ENCODE measurements at regions not wholly inside any gene's neighbourhood (a gene's known extent, or its start where the extent isn't known, plus 50 kb on each side); places are given as distances from the start of the nearest gene placed in this dataset.

DNA sequence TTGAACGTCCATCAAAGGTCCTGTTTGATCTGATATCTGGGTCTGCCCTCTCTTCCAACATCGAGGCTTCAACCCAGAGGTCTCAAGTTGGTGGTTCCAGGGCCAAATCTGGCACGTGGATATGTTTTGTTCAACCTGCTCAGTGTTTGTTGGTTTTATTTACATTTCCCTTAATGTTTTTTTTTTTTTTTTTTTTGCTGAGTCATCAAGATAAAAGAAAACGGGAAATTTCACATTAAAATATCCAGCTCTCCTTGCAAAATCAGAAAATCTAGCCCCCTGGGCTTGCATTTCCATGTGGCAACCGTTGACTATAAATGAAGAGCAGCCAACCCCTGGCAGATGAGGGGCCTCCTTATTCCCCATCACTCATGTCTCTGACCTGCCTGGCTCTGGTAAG lies 765.6 kb upstream of the TBX3 start:
- 45 to 57% methylated on average over 5 of the region's 5 CpGs for WGBS, 2 donors

DNA sequence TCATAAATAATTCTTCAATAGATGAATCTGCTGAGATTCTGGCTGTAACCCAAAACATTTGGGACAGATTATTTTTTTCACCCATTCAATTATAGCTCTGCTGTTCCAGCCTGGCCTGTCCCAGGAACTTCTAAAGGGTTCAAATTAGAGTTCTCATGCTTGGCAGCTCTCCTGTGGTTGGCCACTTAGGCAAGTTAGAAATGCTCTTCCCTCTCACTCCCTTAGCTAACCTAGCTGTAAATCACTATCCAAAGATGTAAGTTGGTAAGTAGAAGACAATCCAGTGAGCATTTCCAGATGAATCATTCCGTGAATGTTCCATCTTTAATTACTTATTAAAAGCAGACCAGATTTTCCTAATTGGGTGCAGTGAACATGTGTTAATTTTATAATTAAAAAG lies 760.4 kb upstream of the TBX3 start:
- TF ChIP-seq POLR2A (IDR thresholded peaks at IDR 0.05): no peak
- TF ChIP-seq, protein P1, sequence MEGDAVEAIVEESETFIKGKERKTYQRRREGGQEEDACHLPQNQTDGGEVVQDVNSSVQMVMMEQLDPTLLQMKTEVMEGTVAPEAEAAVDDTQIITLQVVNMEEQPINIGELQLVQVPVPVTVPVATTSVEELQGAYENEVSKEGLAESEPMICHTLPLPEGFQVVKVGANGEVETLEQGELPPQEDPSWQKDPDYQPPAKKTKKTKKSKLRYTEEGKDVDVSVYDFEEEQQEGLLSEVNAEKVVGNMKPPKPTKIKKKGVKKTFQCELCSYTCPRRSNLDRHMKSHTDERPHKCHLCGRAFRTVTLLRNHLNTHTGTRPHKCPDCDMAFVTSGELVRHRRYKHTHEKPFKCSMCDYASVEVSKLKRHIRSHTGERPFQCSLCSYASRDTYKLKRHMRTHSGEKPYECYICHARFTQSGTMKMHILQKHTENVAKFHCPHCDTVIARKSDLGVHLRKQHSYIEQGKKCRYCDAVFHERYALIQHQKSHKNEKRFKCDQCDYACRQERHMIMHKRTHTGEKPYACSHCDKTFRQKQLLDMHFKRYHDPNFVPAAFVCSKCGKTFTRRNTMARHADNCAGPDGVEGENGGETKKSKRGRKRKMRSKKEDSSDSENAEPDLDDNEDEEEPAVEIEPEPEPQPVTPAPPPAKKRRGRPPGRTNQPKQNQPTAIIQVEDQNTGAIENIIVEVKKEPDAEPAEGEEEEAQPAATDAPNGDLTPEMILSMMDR (IDR thresholded peaks at IDR 0.05): no peak
- Histone ChIP-seq H3K9me3 (no peaks in the 10 kb centered on the region), H3K36me3 (replicated peaks in 1 of 2; ENCODE audit: insufficient read depth in 1 of 2, low read depth in 2 of 2) (no peaks in the 10 kb centered on the region), H3K4me1 (no peaks in the 10 kb centered on the region), H3K27ac (no peak overlapping the region), H3K4me3 (no peak overlapping the region), H3K27me3 (no peaks in the 10 kb centered on the region)
- WGBS, 2 donors: 83 to 89% methylated on average over 1 of the region's 1 CpG
- ATAC-seq: no peak
- no peak for DNase-seq
- intact Hi-C loops (cut with DNase I): no loop called here

More for the DNA sequence above, 765.6 kb upstream of the TBX3 start:
- Histone ChIP-seq H3K4me1 (peaks cover 9% of the 10 kb centered on the region), H3K9me3 (no peaks in the 10 kb centered on the region), H3K27me3 (no peaks in the 10 kb centered on the region), H3K4me3 (no peak overlapping the region), H3K27ac (no peak overlapping the region), H3K36me3 (replicated peaks in 1 of 2; ENCODE audit: insufficient read depth in 1 of 2, low read depth in 2 of 2) (no peaks in the 10 kb centered on the region)
- ATAC-seq: no peak
- no peak for DNase-seq
- no peak for TF ChIP-seq POLR2A (IDR thresholded peaks at IDR 0.05)
- TF ChIP-seq, protein P1 (IDR thresholded peaks at IDR 0.05): no peak
- intact Hi-C loops (cut with DNase I): no loop called here

DNA sequence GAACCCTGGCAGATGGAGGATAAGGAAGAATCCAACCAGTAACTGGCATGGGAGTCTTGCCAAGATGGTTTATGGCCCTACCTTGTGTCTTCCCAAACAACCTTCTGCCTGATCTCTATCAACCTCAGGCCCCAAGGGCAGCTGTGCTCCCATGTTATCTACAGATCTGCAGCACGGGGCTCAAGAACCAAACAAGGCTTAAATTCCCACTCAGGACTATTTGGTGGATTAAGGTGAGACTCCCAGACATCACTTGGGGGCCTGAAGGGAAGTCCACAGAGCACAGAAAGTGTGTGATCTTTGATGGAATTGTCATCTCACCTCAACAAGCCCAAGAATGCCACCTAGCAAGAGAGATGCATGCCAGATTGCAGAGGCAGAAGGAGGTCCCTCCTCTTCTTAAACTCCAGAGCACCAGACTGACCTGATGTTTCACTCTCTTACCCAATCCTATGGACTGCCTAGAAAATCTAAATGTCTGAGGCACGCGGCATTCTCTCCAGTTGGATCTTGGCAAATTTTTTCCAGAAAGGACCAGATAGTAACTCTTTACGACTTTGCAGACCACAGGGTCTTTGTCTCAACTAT lies 759.5 kb upstream of the TBX3 start:
- Histone ChIP-seq H3K9me3 (no peaks in the 10 kb centered on the region), H3K36me3 (replicated peaks in 1 of 2; ENCODE audit: insufficient read depth in 1 of 2, low read depth in 2 of 2) (no peaks in the 10 kb centered on the region), H3K27ac (no peak overlapping the region), H3K4me3 (no peak overlapping the region), H3K4me1 (no peaks in the 10 kb centered on the region), H3K27me3 (no peaks in the 10 kb centered on the region)
- TF ChIP-seq, protein P1 (IDR thresholded peaks at IDR 0.05): no peak
- no peak for TF ChIP-seq POLR2A (IDR thresholded peaks at IDR 0.05)
- ATAC-seq: no peak
- no peak for DNase-seq
- intact Hi-C loops (cut with DNase I): no loop called here
- 70 to 76% methylated on average over 3 to 4 of the region's 4 CpGs for WGBS, 2 donors

DNA sequence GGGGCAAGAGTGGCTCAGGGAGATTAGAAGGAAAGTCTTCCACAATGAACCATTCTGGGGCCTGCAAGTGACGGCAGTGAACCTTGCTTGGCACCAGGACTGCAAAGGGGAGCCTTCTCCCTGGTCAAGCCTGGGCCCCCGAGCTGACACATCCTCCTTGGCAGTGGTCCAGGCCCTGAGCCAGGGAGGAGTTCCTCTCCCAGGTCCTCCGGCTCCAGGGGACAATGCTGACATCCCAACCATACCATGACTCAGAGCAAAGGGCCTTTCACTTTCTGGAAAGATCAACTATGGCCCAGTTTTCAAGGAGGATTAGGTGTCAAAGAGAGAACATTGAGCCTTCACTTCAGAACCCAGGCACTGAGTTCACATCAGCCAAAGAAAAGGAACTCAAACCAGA lies 756.5 kb upstream of the TBX3 start:
- no peaks in the 10 kb centered on the region for H3K4me1 ChIP-seq
- H3K27me3 ChIP-seq: no peaks in the 10 kb centered on the region
- no peaks in the 10 kb centered on the region for H3K36me3 ChIP-seq (replicated peaks in 1 of 2; ENCODE audit: insufficient read depth in 1 of 2, low read depth in 2 of 2)
- no peaks in the 10 kb centered on the region for H3K9me3 ChIP-seq
- peak in 2 of 4 donors; percentile 11 to 24 for DNase-seq
- H3K27ac ChIP-seq: no peak overlapping the region
- intact Hi-C loops (cut with DNase I): no loop called here
- H3K4me3 ChIP-seq: no peak overlapping the region
- TF ChIP-seq, protein P1 (IDR thresholded peaks at IDR 0.05): no peak
- TF ChIP-seq POLR2A (IDR thresholded peaks at IDR 0.05): no peak
- 54 to 60% methylated on average over 3 of the region's 3 CpGs for WGBS, 2 donors
- no peak for ATAC-seq

DNA sequence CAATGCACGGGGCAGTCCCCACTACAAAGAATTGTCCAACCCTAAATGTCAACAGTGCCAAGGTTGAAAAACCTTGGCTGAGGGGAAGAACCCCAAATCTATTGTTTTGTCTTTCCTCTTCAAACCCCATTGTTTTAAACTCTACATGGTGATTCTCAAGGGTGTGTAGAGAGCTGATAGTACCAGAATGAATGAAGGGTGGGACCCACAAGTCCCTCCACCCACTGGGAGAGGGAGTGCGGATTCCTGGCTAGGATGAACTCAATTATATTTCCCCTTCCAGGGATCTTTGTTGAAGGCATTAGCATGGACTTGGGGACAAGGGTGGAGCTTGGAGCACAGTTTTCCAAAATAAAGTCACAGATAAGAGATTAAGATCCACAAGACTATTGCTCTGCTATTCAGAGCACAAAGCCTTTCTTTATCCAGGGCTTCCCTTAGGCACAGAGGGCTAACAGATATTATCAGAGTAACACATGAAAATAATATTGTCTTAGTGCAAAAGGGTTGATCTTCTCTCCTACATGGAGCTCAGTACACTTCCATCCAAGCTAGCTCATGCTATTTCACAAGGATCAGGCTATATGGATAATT lies 755.1 kb upstream of the TBX3 start:
- TF ChIP-seq POLR2A (IDR thresholded peaks at IDR 0.05): no peak
- TF ChIP-seq, protein P1 (IDR thresholded peaks at IDR 0.05): no peak

More for the DNA sequence above, 755.1 kb upstream of the TBX3 start:
- intact Hi-C loops (cut with DNase I): no loop called here
- Histone ChIP-seq H3K9me3 (no peaks in the 10 kb centered on the region), H3K27me3 (no peaks in the 10 kb centered on the region), H3K27ac (no peak overlapping the region), H3K4me1 (no peaks in the 10 kb centered on the region), H3K36me3 (replicated peaks in 1 of 2; ENCODE audit: insufficient read depth in 1 of 2, low read depth in 2 of 2) (no peaks in the 10 kb centered on the region), H3K4me3 (no peak overlapping the region)
- ATAC-seq (no peak), DNase-seq (no peak)
- WGBS, 2 donors: 63 to 76% methylated on average over 2 of the region's 2 CpGs
